ENCODE measurements at regions not wholly inside any gene's neighbourhood (a gene's known extent, or its start where the extent isn't known, plus 50 kb on each side); places are given as distances from the start of the nearest gene placed in this dataset.

DNA sequence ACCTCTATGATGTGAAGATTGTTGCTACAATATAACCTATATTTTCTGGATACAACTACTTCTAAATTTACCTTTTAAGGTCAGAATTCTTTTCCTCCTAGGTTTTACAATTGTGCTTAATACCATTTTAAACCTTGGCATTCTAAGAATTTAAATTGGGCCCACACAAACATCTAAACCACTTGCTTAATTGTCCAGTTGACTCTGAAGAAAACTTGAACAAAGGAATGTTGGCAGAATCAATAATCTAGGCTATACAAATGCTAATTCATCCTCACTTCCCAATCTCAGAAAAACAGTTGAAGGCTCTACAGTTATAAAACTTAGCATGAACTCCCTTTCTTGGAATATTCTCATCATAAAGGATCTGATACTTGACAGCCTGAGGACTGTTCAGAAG is 84.3 kb downstream of the RPRM start:
- TF ChIP-seq, protein P1, sequence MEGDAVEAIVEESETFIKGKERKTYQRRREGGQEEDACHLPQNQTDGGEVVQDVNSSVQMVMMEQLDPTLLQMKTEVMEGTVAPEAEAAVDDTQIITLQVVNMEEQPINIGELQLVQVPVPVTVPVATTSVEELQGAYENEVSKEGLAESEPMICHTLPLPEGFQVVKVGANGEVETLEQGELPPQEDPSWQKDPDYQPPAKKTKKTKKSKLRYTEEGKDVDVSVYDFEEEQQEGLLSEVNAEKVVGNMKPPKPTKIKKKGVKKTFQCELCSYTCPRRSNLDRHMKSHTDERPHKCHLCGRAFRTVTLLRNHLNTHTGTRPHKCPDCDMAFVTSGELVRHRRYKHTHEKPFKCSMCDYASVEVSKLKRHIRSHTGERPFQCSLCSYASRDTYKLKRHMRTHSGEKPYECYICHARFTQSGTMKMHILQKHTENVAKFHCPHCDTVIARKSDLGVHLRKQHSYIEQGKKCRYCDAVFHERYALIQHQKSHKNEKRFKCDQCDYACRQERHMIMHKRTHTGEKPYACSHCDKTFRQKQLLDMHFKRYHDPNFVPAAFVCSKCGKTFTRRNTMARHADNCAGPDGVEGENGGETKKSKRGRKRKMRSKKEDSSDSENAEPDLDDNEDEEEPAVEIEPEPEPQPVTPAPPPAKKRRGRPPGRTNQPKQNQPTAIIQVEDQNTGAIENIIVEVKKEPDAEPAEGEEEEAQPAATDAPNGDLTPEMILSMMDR (IDR thresholded peaks at IDR 0.05): no peak
- no peak for TF ChIP-seq ZFX (IDR thresholded peaks at IDR 0.05; ENCODE audit: borderline replicate concordance)

Measured in 22Rv1 (cell line).